NCI-H128 (cell line): ENCODE measurements at regions not wholly inside any gene's neighbourhood (a gene's known extent, or its start where the extent isn't known, plus 50 kb on each side); places are given as distances from the start of the nearest gene placed in this dataset.

ENCODE experiments used
- DNase-seq: peaks from one replicate; lab custom pipeline; 2025; ENCODE audit not compliant: unreplicated experiment; lab: John Stamatoyannopoulos, UW

GRCh38 chr18:27404855-27405254 is 219.7 kb upstream of the CHST9 start:
- no peak for DNase-seq

GRCh38 chr18:27400001-27400400 is 214.9 kb upstream of the CHST9 start:
- DNase-seq = no peak

GRCh38 chr18:27395752-27396151 is 210.6 kb upstream of the CHST9 start:
- DNase-seq = no peak

- DNase-seq = no peak
Measured at GRCh38 chr18:27394687-27395086, 209.6 kb upstream of the CHST9 start.

- DNase-seq = no peak
Measured at GRCh38 chr18:27382567-27383216, 197.6 kb upstream of the CHST9 start.

- no peak for DNase-seq
Measured at GRCh38 chr18:27378431-27379095, 193.5 kb upstream of the CHST9 start.

GRCh38 chr18:27377251-27377650 is 192.1 kb upstream of the CHST9 start:
- no peak for DNase-seq

- DNase-seq = no peak
Measured at GRCh38 chr18:27372386-27372785, 187.3 kb upstream of the CHST9 start.

- DNase-seq = no peak
Measured at GRCh38 chr18:27366665-27367064, 181.6 kb upstream of the CHST9 start.

GRCh38 chr18:27366151-27366550 is 181.0 kb upstream of the CHST9 start:
- no peak for DNase-seq

GRCh38 chr18:27363872-27364271 is 178.8 kb upstream of the CHST9 start:
- DNase-seq = no peak

- DNase-seq = no peak
Measured at GRCh38 chr18:27361477-27361876, 176.4 kb upstream of the CHST9 start.

GRCh38 chr18:27355308-27355707 is 170.2 kb upstream of the CHST9 start:
- DNase-seq = no peak

GRCh38 chr18:27353273-27353672 is 168.2 kb upstream of the CHST9 start:
- DNase-seq = no peak

GRCh38 chr18:27349284-27349882 is 164.3 kb upstream of the CHST9 start:
- DNase-seq = no peak

GRCh38 chr18:27331606-27332005 is 146.5 kb upstream of the CHST9 start:
- no peak for DNase-seq

GRCh38 chr18:27314996-27315395 is 129.9 kb upstream of the CHST9 start:
- no peak for DNase-seq

GRCh38 chr18:27313678-27314077 is 128.6 kb upstream of the CHST9 start:
- DNase-seq = no peak

- no peak for DNase-seq
Measured at GRCh38 chr18:27312853-27313252, 127.7 kb upstream of the CHST9 start.

GRCh38 chr18:27312153-27312552 is 127.0 kb upstream of the CHST9 start:
- no peak for DNase-seq

- DNase-seq = no peak
Measured at GRCh38 chr18:27311114-27311513, 126.0 kb upstream of the CHST9 start.

GRCh38 chr18:27301615-27302378 is 116.7 kb upstream of the CHST9 start:
- no peak for DNase-seq
